ENCODE measurements at regions not wholly inside any gene's neighbourhood (a gene's known extent, or its start where the extent isn't known, plus 50 kb on each side); places are given as distances from the start of the nearest gene placed in this dataset.

DNA sequence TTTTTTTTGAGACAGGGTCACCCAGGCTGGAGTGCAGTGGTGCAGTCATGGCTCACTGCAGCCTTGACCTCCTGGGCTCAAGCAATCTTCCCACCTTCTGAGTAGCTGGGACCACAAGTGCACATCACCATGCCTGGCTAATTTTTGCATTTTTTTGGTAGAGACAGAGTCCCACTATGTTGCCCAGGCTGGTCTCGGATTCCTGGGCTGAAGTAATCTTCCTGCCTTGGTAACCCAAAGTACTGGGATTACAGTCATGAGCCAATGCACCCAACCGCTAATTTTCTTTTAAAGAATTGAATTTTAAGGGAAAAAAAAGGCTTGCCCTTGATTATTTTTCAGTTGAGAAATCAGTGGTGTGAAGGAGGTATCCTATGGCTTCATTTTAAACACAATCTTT lies 334.0 kb downstream of the SOX2 start:
- Histone ChIP-seq H2AFZ (ENCODE audit: low read depth, low read length) (no peak overlapping the region), H3K9ac (replicated peaks; ENCODE audit: extremely low read depth, insufficient read depth, low read length) (no peak overlapping the region), H3K79me2 (ENCODE audit: control insufficient read depth, insufficient read depth, low read length) (no peaks in the 10 kb centered on the region), H3K4me1 (ENCODE audit: control insufficient read depth, extremely low read depth, insufficient read depth, low read length) (no peaks in the 10 kb centered on the region), H4K20me1 (replicated peaks; ENCODE audit: control insufficient read depth, extremely low read depth, insufficient read depth, low read length) (no peaks in the 10 kb centered on the region), H3K36me3 (ENCODE audit: control insufficient read depth in 2 of 2, extremely low read depth in 1 of 2, insufficient read depth in 2 of 2, low read length in 2 of 2) (no peaks in the 10 kb centered on the region), H3K4me2 (ENCODE audit: insufficient read depth, low read length) (no peak overlapping the region), H3K27ac (ENCODE audit: insufficient read depth, low read depth, low read length) (no peak overlapping the region), H3K9me3 (replicated peaks; ENCODE audit: control insufficient read depth, insufficient read depth, low read length) (no peaks in the 10 kb centered on the region), H3K4me3 (replicated peaks in 1 of 3; ENCODE audit: insufficient read depth in 1 of 3, low read depth in 1 of 3, low read length in 3 of 3) (no peak overlapping the region), H3K9me1 (replicated peaks; ENCODE audit: control insufficient read depth, extremely low read depth, insufficient read depth, low read length) (no peaks in the 10 kb centered on the region), H3K27me3 (ENCODE audit: control insufficient read depth in 2 of 2, insufficient read depth in 2 of 2, low read length in 2 of 2) (no peaks in the 10 kb centered on the region)
- BruUV-seq (replicated peaks) = no TSS peak
- dilution Hi-C loops (cut with MboI; ENCODE audit: extremely low pct_ligation_motif_present, low sequenced_read_pairs) = no loop called here
- DNase-seq (ENCODE audit: low read depth, low spot score) (no peak), FAIRE-seq (no peak)
- no peak for TF ChIP-seq MAX (IDR thresholded peaks at IDR 0.05; ENCODE audit: insufficient read depth, insufficient read length)
- TF ChIP-seq MYC (IDR thresholded peaks at IDR 0.05; ENCODE audit: low read depth, low read length) = no peak
- no peak for TF ChIP-seq JUN (IDR thresholded peaks at IDR 0.05; ENCODE audit: borderline replicate concordance, insufficient read depth, insufficient read length, low read depth)
- TF ChIP-seq POLR2A (IDR thresholded peaks at IDR 0.05; ENCODE audit: low read depth, low read length) = no peak
- no peak for TF ChIP-seq FOS (IDR thresholded peaks at IDR 0.05; ENCODE audit: borderline replicate concordance, insufficient read depth, low read length)
- TF ChIP-seq POLR2AphosphoS5 (IDR thresholded peaks at IDR 0.05; ENCODE audit: insufficient read depth, low read depth, low read length) = no peak
- TF ChIP-seq EZH2 (IDR thresholded peaks at IDR 0.05; ENCODE audit: borderline replicate concordance, low read depth, low read length, severe bottlenecking) = no peak
- no peak for TF ChIP-seq GATA2 (IDR thresholded peaks at IDR 0.05; ENCODE audit: insufficient read depth, insufficient read length, low read depth, low read length)
- no peak for TF ChIP-seq CTCF (IDR thresholded peaks at IDR 0.05; ENCODE audit: extremely low read depth in 1 of 2, insufficient read depth in 1 of 2, low read depth in 1 of 2, low read length in 2 of 2)
- ChIA-PET POLR2A (no interaction called here), CTCF (no interaction called here)
- intact Hi-C loops (cut with micrococcal nuclease) = no loop called here
